Upper lobe of left lung (tissue), 6 donors: ENCODE measurements at regions not wholly inside any gene's neighbourhood (a gene's known extent, or its start where the extent isn't known, plus 50 kb on each side); places are given as distances from the start of the nearest gene placed in this dataset.

Experiments used
- ATAC-seq, 2 donors: fragments of 200-7000 bp; cut with Tn5 transposase; one replicate each; pipeline ENCODE4 v1.9.1; 2022; ENCODE audit warnings: mild to moderate bottlenecking in 2 of 2, moderate library complexity in 2 of 2; ENCODE audit not compliant: low FRiP score in 2 of 2
- DNase-seq, 2 donors: peaks; one replicate each; pipeline ENCODE4 v3.0.0-alpha.2; 2019 to 2020
- H3K27ac ChIP-seq, 4 donors: fragments of 200-600 bp; sonication (generic); one replicate each; pipeline ENCODE4 v1.5.1; 2016 to 2019
- H3K27me3 ChIP-seq, 4 donors: fragments of 200-600 bp; sonication (generic); one replicate each; pipeline ENCODE4 v1.5.1; 2017 to 2019
- H3K36me3 ChIP-seq, 4 donors: fragments of 200-600 bp; sonication (generic); one replicate each; pipeline ENCODE4 v1.5.1; 2016 to 2019
- H3K4me1 ChIP-seq, 4 donors: fragments of 200-600 bp; sonication (generic); one replicate each; pipeline ENCODE4 v1.5.1; 2018 to 2019
- H3K4me3 ChIP-seq, 4 donors: fragments of 200-600 bp; sonication (generic); one replicate each; pipeline ENCODE4 v1.5.1; 2017 to 2019; ENCODE audit warnings: mild to moderate bottlenecking in 2 of 4, moderate library complexity in 1 of 4
- H3K9me3 ChIP-seq, 4 donors: fragments of 200-600 bp; sonication (generic); one replicate each; pipeline ENCODE4 v1.5.1; 2018 to 2019
- EP300 ChIP-seq, 4 donors: sonication (generic); formaldehyde crosslinking; IDR thresholded peaks; one replicate each; pipeline ENCODE4 v1.5.1; 2017; ENCODE audit warnings: antibody characterized with exemption in 4 of 4, control low read depth in 2 of 4
- POLR2A ChIP-seq, 4 donors: fragments of 450-650 bp; IDR thresholded peaks; one replicate each; pipeline ENCODE4 v1.5.1; 2016 to 2017; ENCODE audit warnings: antibody characterized with exemption in 4 of 4, mild to moderate bottlenecking in 2 of 4
- POLR2AphosphoS5 ChIP-seq, 2 donors: sonication (generic); formaldehyde crosslinking; IDR thresholded peaks; one replicate each; pipeline ENCODE4 v1.5.1; 2017; ENCODE audit warnings: antibody characterized with exemption in 2 of 2
- WGBS, 2 donors: methylation state at CpG; one replicate each; pipeline ENCODE4 v1.1.5; 2017 to 2018; 5-methylcytosine and 5-hydroxymethylcytosine counted together
- TF ChIP-seq, protein P1 (sequence below), 6 experiments: fragments of 450-650 bp in 4 of 6; fragments of 200-600 bp in 2 of 6; sonication (generic) in 2 of 6; IDR thresholded peaks; one replicate each; pipeline ENCODE4 v1.5.1; 2016 to 2019; ENCODE audit warnings: antibody characterized with exemption in 6 of 6
- donor health status: DM: no; HTN: no; CAD: no; lungs with moderate emphysema.
- donor health status: DM: no; HTN: yes; CAD: no; lungs with severe emphysema.

DNA sequence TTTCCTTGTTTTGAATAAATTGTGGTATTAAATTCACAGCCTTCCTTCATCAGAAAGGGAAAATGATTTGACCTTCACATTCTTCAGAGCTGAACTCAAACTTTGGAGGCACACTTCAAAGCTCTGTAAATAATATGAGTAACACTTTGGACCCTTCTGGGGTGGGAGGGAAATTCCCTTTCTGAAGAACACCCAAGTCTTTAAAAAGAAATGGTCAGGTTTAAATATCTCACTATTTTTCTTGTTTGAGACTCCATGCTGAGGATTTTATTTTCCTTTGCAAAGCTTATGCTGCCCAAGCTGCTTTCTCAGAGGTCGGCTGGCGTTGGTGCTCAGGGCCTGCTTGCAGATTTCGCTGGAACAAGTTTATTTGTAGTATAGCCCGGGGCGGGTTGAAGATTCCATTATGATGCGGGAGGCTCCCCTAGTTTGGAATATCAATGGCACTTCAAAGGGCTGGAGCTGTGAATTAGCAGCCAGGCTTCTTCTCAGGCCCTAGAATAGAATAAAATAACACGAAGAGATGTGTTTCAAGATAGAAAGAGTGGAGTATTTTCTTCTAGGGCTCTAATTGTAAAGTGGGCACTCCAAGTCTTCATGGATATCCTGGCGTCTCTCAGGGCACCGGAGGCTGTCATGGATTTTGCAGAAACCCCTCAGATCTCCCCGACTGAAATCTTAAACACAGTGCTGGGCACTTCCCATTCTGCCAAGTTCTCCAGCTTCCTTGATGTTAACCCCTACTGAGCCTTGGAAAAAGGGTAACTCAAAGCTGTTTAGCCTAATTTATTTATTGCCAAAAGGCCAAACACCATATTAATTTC, 315.6 kb downstream of the GPAT3 start:
- 19 to 22% methylated on average over 10 of the region's 10 CpGs for WGBS, 2 donors
- H3K27ac ChIP-seq = no peak overlapping the region
- DNase-seq = no peak

DNA sequence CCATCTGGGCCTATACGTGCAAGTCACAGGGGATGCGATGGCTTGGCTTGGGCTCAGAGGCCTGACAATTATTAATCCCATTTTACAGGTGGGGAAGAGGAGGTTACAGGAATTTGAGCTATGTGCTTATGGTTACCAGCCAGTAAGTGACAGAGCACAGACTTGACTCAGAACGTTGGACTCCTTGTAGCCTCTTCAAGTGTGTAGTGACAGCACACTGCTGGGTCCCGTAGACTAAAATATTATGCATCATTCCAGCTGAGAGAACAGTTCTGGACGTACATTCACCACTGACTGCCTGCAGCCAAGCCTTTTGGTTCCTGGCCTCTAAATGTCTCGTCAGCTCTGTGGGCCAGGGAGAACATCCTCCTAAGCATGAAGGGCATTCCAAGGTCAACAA, 314.5 kb downstream of the GPAT3 start:
- H3K9me3 ChIP-seq = no peaks in the 10 kb centered on the region
- no peaks in the 10 kb centered on the region for H3K27me3 ChIP-seq
- H3K4me3 ChIP-seq = no peak overlapping the region
- 73 to 77% methylated on average over 4 to 6 of the region's 6 CpGs for WGBS, 2 donors
- H3K4me1 ChIP-seq = peaks cover 0 to 4% (median 0%) of the 10 kb centered on the region in 4 donors
- DNase-seq = no peak
- no peak for TF ChIP-seq POLR2AphosphoS5 (IDR thresholded peaks at IDR 0.05)
- TF ChIP-seq, protein P1, sequence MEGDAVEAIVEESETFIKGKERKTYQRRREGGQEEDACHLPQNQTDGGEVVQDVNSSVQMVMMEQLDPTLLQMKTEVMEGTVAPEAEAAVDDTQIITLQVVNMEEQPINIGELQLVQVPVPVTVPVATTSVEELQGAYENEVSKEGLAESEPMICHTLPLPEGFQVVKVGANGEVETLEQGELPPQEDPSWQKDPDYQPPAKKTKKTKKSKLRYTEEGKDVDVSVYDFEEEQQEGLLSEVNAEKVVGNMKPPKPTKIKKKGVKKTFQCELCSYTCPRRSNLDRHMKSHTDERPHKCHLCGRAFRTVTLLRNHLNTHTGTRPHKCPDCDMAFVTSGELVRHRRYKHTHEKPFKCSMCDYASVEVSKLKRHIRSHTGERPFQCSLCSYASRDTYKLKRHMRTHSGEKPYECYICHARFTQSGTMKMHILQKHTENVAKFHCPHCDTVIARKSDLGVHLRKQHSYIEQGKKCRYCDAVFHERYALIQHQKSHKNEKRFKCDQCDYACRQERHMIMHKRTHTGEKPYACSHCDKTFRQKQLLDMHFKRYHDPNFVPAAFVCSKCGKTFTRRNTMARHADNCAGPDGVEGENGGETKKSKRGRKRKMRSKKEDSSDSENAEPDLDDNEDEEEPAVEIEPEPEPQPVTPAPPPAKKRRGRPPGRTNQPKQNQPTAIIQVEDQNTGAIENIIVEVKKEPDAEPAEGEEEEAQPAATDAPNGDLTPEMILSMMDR (IDR thresholded peaks at IDR 0.05) = no peak
- no peak for TF ChIP-seq POLR2A (IDR thresholded peaks at IDR 0.05)
- no peak for TF ChIP-seq EP300 (IDR thresholded peaks at IDR 0.05)
- H3K27ac ChIP-seq = no peak overlapping the region
- ATAC-seq = peak in 1 of 2 donors; percentile 47
- H3K36me3 ChIP-seq = no peaks in the 10 kb centered on the region

More for the DNA sequence above, 315.6 kb downstream of the GPAT3 start:
- Histone ChIP-seq H3K36me3 (no peaks in the 10 kb centered on the region), H3K4me3 (no peak overlapping the region), H3K9me3 (no peaks in the 10 kb centered on the region), H3K27me3 (no peaks in the 10 kb centered on the region), H3K4me1 (peaks cover 0 to 4% (median 0%) of the 10 kb centered on the region in 4 donors)
- peak in 1 of 2 donors; percentile 34 for ATAC-seq
- no peak for TF ChIP-seq EP300 (IDR thresholded peaks at IDR 0.05)
- TF ChIP-seq, protein P1 (IDR thresholded peaks at IDR 0.05) = no peak
- no peak for TF ChIP-seq POLR2A (IDR thresholded peaks at IDR 0.05)
- TF ChIP-seq POLR2AphosphoS5 (IDR thresholded peaks at IDR 0.05) = no peak

DNA sequence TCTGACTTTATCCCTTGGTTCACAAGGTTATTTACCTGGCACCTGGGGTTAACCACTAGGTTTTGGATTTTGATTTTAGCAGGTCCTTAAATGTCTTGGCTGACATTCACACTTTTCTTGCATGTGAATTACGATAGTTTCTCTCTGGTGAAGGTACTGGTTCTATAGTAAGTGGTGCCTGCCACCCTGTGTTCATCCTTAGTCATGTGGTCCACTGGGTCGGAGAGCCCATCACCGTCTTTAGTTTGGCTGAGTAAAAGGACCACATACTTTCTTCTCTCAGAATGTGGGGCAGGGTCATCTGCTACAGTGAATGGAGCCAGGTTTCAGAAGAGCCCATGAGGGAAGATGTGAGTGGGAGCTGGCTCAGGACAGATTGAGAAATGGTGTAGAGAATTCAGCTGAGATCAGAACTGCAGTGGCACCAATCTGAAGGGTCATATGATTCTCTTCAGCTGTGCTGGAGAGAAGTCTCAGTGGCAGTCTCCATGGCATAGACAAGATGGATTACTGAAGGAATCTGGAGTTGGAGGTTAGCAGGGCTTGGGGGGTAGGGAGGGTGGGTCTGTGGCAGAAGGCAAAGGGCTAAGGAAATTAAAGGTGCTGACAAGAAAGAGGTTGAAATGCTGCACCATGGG, 310.4 kb downstream of the GPAT3 start:
- Histone ChIP-seq H3K27me3 (no peaks in the 10 kb centered on the region), H3K4me1 (no peaks in the 10 kb centered on the region), H3K36me3 (no peaks in the 10 kb centered on the region), H3K9me3 (no peaks in the 10 kb centered on the region), H3K4me3 (no peak overlapping the region), H3K27ac (no peak overlapping the region)
- DNase-seq (no peak), ATAC-seq (no peak)
- TF ChIP-seq EP300 (IDR thresholded peaks at IDR 0.05) = no peak
- no peak for TF ChIP-seq POLR2A (IDR thresholded peaks at IDR 0.05)
- TF ChIP-seq POLR2AphosphoS5 (IDR thresholded peaks at IDR 0.05) = no peak
- TF ChIP-seq, protein P1 (IDR thresholded peaks at IDR 0.05) = no peak
- 70 to 81% methylated on average over 3 of the region's 3 CpGs for WGBS, 2 donors

DNA sequence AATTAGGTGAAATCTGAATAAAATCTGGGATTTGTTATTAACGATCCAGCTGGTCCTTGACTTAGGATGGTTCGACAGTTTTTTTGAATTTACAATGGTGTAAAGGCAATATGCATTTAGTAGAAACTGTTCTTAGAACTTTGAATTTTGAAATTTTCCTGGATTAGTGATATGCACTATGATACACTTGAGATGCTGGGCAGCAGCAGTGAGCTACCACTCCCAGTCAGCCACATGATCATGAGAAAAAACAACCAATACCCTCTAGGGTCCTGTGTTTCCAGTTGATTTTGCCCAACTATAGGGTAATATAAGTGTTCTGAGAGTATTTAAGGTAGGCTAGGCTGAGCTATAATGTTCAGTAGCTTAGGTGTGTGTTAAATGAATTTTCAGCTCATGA, 303.7 kb downstream of the GPAT3 start:
- TF ChIP-seq POLR2A (IDR thresholded peaks at IDR 0.05) (no peak), POLR2AphosphoS5 (IDR thresholded peaks at IDR 0.05) (no peak)
- TF ChIP-seq, protein P1 (IDR thresholded peaks at IDR 0.05) = no peak
- Histone ChIP-seq H3K27me3 (no peaks in the 10 kb centered on the region), H3K4me1 (no peaks in the 10 kb centered on the region), H3K9me3 (no peaks in the 10 kb centered on the region), H3K36me3 (no peaks in the 10 kb centered on the region), H3K27ac (no peak overlapping the region), H3K4me3 (no peak overlapping the region)
- DNase-seq = no peak
- no peak for ATAC-seq
- WGBS, 2 donors = 84 to 87% methylated on average over 2 of the region's 2 CpGs
